ENCODE measurements at regions not wholly inside any gene's neighbourhood (a gene's known extent, or its start where the extent isn't known, plus 50 kb on each side); places are given as distances from the start of the nearest gene placed in this dataset.

DNA sequence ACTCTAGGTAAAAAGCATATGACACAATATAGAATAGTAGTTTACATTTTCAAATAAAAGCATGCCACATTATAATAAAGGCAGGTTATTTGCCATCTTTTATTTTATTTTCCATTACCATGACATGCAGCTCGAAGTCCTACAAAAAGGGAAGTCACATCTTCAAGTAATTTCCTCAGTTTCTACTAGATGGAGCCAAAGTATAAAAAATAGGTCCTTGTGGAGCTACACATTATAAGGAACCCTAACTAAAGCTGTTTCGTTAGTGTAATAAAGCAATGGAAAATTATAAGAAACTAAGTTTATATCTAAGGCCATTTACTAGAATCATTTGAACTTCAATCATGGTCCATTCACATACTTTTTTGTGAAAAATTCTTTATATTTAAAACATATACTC, 674.5 kb downstream of the KCNJ3 start:
- peak; percentile 10 for DNase-seq

DNA sequence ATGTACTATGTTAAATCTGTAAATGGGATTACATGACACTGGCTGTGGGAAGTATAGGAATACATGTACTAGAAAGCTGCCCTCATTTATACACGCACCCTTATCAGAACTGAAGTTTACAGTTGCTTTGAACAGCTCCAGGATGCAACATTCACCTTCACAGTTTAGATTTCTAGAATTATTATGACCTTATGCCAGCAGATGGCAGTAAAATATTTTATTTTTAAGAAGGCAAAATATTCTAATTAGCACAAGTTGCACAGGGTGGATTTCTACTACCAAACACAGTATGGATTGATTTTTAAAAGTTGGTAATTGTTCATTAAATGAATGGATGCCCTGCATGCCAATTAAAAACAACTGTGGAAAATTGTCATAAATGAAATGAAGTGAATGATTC, 670.4 kb downstream of the KCNJ3 start:
- no peak for DNase-seq

DNA sequence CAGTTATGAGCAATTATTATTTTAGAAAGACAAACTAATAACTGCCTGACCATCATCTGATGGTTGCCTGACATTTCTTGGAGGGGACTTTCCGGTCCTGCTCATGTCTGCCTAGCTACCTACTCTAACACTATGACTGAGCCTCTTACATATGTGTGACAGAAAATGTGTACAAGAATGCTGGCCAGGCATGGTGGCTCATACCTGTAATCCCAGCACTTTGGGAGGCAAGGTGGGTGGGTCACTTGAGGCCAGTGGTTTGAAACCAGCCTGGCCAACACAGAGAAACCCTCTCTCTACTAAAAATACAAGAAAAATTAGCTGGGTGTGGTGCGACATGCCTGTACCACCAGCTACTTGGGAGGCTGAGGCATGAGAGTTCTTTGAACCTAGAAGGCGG, 666.3 kb downstream of the KCNJ3 start:
- DNase-seq, result no peak

DNA sequence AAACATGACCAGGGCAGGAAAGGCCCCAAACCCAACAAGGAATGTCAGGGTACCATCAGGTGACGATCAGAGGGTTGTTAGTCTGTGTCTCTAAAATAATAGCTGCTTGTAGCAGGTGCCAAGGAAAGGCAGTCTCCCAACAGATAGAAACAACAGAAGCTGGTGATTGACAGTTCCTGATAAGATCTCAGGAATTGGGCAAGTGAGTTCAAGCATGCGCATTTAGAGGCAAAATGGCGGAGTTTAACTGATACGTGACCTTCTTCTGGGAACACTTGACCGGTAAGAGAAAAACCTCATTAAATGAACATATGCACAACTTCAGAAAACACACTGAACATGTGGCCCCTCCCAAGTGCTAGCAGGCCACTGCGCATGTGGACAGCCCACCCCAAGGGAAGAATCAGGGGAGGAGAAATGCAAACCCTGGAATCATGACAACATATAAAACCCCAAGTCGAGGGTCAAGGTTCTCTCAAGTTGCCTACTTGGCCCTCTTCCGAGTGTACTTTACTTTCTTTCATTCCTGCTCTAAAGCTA, 664.9 kb downstream of the KCNJ3 start:
- DNase-seq, result no peak

DNA sequence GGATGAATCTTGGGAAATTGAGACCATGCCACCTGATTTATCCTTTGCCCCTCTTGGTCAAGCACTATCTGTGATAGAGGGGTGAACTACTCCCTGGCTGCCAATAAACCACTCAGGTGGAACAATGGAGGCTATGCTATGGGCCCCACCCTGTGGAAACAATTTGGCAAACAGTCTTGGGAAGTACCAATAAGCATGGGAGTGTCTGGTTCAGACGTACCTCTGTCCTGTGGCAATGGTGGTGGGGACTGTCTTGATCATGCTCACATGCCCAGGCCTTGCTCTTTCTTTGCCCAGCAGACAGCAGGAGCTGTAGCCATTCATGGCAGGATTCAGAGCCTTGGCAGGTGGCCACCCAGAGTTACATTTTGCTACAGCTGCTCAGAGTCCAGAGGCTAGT, 658.7 kb downstream of the KCNJ3 start:
- DNase-seq, result no peak

DNA sequence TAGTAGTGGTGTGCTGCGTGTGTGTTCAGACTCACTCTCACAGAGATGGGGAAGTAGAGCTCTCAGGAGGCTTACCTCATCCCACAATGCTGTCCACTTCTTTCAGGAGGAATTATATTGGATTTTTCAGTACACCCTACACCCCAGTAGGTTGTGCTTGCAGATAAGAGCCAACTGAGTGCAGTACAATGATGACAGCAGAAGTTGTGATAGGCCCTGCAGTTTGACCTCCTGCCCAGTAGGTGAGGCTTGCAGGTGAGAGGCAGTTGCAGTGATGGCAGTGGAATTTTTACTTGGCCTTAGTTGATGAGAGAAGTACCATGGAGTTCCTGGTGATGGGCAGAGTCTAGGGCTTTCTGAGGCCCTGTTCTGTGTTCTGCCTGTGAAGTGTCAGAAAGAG, 657.8 kb downstream of the KCNJ3 start:
- DNase-seq, result no peak

DNA sequence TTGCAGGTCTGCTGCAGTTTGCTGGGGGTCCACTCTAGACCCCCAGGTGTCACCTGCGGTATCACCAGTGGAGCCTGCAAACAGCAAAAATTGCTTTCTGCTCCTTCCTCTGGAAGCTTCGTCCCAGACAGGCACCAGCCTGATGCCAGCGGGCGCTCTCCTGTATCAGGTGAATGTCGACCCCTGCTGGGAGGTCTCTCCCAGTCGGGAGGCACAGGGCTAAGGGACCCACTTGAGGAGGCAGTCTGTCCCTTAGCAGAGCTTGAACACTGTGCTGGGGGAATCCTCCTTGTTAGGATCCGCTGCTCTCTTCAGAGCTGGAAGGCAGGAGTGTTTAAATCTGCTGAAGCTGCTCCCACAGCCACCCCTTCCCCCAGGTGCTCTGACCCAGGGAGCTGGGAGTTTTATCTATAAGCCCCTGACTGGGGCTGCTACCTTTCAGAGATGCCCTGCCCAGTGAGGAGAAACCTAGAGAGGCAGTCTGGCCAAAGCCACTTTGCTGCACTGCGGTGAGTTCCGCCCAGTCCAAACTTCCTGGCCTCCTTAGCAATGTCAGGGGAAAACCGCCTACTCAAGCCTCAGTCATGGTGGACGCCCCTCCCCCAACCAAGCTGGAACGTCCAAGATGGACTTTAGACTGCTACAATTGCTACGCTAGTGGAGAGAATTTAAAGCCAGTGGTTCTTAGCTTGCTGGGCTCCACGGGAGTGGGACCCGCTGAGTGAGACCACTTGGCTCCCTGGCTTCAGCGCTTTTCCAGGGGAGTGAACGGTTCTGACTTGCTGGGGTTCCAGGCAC, 652.5 kb downstream of the KCNJ3 start:
- no peak for DNase-seq

DNA sequence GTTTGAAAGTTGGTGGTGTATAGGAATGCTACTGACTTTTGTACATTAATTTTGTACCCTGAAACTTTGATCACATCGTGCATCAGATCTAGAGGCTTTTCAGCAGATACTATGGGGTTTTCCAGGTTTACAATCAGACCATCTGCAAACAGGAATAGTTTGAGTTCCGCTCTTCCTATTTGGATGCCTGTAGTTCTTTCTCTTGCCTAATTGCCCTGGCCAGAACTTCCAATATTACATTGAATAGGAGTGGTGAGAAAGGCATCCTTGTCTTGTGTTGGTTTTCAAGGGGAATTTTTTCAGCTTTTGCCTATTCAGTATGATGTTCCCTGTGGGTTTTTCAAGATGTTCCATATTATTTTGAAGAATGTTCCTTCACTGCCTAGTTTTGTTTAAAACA, 633.5 kb downstream of the KCNJ3 start:
- DNase-seq, result no peak

DNA sequence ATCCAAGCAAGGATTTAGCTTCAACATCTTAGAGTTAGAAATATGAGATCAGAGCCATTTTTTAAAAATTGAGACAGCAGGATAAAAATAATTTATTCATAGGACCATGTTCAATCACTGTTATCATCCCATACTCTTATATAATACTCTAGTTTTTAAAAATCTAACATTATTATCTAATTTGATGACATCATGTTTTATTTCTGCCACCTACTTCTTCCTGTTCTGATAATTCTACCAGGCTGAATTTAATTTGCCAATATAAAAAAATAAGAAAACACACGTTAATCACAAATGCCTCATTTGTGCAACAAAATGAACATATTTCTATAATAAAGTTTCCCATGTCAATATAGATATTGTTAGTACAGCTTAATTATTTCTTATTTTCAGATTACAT, 621.7 kb downstream of the KCNJ3 start:
- DNase-seq, result no peak

DNA sequence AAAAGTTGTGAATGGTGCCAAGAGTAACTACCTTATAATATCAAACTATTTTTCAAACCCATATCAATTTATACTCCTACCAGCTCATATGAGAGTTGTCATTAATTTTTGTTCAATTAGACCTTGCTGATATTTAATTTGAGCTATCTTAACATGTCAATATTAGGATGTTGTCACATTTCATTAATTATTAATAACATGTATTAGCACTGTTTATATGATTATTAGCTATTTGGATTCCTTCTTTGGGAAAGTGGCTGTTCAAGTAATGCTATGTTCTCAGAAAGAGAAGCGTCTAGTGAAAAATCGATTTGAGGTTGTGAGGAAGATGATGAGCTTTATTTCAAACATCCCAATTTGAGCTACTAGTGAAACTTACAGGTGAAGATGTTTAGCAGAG, 620.2 kb downstream of the KCNJ3 start:
- DNase-seq, result no peak

DNA sequence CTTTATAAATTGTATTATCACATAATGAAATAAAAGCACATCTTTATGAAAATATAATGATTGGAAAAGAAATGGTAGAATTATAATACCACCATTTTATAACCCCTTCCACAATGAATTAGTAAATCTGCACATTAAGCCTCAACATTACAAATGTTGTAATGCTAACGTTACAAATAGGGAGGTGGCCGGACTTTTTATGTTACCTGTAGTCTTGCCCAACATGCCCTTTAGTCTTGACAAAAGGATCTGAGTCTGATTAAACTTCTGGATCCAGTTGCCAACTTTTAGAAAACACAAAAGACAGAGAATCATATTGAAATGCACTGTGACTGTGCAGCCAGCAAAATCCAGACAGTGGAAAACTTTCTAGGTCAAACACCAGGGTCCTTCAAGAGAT, 617.3 kb downstream of the KCNJ3 start:
- no peak for DNase-seq

DNA sequence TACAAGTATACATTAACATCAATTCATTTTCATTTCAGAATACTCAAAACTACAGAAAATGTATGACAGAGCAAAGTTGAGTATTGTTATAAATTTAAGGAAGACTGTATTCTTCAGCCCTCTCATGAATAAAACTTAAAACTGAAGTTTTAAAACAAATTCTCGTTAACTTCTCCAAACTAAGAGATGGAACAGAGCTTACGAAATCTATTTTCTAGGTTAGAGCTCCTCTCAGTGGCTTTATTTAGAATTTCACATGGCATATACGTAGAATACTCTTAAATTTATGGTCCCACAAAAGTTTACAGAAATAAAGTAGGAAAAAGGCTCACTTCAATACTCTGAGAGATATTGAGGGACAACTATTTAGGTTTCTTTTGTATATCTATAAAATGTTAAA, 612.1 kb downstream of the KCNJ3 start:
- DNase-seq, result no peak

DNA sequence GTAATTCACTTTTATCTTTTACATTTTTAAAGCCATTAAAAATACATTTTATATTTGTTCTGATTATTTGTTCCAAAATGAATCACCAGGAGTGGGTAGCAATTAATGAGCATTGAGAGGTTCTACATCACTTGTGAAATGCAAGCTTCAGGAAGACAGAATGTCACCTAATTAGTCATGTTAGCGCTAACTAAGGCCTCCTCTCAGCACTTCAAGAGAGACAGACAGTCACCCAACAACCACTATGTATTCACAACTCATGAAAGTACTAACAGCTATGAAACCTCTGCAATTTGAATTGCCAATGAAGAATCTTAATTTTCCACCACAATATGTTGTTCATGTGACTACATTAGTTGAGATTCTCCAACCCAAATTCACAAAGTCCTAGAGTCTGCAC, 611.0 kb downstream of the KCNJ3 start:
- DNase-seq, result peak; percentile 20

DNA sequence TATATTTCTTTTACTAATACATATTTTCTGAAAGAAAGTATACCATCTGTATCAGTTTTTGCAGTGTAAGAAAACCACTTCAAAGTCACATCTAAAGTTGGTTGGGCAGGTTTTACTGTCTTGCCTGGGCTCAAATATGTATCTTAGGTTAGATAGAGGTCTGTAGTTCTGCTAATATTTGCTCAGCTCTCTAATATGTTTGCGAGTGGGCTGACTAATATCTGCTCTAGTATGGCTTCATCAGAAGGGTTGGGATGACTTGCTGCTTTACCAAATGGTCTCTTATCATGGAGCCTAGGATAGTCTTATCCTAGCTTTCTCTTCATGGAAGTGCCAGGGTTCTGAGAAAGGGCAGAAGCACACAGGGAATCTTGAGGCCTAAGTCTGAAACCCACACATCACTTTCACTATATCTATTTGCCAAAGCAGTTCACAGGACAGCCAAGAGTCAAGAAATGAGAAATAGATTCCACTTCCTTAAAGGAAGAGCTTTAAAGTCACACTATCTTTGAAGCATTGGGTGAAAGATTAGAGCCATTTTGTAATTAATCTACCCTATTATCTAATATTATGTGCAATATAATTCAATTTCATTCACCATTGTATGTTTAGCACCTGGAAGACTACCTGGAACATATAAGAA, 610.0 kb downstream of the KCNJ3 start:
- DNase-seq, result no peak

DNA sequence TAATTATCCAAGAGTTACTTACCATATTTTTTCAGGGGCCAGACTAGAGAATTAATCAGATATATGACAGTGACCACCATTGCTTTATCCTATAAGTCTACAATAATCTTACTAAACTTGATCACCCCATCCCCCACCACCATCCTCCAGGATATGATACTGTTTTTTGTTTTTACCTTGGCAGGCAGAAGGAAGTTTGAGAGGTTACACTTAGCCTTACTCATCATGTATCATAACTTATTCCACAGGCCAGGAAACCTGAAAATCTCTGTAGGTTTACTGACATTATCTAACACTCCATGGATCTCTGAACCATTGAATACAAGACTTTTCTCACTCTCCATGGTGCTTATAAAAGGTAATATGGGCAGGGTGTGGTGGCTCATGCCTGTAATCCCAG, 602.7 kb downstream of the KCNJ3 start:
- DNase-seq, result no peak

DNA sequence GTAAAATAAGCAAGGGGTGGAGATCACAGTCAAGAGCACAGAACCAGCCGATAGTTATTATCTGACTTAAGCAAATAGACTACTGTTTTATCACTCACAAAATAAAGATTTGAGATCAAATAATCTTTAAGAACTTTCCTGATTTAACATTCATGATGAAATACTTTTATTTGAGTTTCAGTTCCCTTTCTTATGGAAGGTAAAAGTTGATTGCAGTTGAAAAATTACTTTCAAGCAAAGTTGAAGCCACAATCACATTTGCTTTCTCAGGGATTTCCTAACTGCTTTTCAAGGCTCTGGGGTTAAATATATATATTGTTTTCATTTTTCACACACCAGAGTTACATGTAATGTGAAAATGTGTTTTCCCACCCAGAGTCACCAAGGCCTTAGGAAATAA, 599.5 kb downstream of the KCNJ3 start:
- no peak for DNase-seq

DNA sequence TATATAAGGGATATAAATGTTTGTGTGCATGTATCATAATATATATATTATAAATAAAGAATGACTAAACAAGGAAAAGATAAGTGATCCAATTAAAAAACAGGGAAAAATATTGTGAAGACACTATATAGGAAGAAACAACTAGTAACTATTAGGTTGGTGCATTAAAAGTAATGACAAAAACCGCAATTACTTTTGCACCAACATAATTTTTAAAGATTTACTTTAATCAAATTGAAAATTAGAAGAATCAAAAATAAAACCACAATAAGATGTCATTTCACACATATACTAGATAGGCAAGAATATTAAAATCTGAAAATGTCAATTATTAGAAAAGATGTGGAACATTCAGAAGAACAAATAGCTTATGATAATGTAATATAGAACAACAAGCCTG, 595.9 kb downstream of the KCNJ3 start:
- no peak for DNase-seq

DNA sequence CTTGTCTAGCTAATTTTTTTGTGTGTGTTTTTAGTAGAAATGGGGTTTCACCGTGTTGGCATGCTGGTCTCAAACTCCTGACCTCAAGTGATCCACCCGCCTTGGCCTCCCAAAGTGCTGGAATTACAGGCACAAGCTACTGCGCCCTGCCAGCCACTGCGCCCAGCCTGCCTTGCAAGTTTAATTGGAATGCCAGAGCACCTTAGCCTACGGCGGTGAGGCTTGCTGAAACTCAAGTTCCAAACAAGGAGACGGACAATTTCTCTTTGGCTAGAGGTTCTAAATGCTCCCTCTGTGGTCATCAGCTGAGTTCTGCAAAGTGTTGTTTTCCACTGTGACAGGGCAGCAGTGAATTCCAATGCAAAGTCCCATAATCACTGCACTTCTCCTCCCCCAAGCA, 583.4 kb downstream of the KCNJ3 start:
- no peak for DNase-seq

DNA sequence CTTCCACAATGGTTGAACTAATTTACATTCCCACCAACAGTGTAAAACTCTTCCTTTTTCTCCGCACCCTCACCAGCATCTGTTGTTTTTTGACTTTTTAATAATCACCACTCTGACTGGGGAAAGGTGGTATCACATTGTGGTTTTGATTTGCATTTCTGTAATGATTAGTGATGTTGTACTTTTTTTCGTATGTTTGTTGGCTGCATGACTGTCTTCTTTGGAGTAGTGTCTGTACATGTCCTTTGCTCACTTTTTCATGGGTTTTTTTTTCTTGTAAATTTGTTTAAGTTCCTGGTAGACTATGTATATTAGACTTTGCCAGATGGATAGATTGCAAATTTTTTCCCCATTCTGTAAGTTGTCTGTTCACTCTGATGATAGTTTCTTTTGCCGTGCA, 574.8 kb downstream of the KCNJ3 start:
- no peak for DNase-seq

DNA sequence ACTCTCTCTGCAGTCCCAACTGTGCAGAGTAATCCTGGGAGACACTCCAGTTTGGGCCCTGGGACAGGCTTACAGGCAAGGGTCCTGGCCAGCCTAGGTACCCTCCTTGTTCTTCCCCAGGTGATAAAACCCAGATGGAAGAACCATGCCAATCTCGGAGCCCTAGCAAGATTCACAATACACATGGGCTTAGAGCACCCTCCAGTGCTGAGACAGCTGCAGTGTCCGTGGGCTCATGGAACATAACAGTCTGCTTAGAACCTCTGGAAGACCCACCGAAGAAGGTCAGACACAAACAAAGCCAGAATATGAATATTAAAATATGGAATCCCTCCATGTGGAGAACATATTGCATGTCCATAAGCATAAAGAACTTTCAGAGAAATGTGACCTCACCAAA, 568.1 kb downstream of the KCNJ3 start:
- no peak for DNase-seq

DNA sequence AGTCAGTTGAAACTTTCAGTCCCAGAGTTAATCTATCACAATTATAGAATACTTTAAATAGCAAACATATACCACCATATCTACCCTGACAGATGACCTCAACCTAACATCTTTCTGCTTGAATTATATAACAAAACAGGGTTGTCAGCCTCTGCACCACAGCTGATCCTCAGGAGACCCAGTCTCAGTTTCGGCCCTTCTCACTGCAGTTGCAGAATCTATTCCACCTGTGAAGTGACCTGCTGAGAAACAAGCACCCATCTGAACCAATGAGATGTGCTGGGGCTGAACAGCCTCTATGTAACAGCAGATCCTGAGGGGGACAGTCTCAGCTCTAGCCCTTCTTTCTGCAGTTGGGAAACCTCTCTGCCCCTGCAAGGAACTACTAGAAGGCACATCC, 567.6 kb downstream of the KCNJ3 start:
- DNase-seq, result no peak

DNA sequence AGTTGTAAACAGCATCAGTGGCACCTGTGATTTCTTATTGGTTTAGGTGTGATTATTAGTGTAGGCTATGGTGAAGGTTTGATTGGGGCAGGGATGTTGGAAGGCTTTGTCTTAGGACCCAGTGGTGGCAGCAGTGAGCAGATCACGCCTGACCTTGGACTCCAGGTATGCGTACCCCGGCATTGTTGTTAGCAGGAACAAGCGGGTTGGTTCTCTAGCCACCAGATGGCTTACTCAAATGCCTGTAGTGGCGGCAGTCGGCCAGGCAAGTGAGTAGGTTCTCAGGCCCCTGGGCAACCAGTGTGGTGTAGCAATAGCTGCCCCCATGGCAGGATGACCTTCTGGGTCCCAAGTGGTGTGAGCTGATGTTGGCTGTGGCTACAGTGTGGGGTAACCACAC, 558.3 kb downstream of the KCNJ3 start:
- DNase-seq, result no peak

DNA sequence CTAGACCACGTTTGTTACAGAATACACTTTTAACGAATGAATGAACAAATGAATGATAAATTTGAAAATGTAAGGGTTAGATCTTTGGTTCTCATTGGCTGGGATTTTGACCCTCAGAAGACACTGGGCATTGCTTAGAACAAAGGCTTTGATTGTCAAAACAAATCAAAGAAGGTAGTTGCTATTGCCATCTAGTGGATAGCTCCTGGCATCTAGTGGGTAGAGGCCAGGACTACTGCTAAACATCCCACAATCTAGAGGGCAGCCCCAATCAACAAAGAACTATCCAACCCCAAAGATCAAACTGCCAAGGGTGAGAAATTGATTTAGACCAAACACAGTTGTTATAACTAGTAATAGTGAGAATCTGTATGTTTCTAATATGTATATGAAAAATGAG, 552.3 kb downstream of the KCNJ3 start:
- DNase-seq, result no peak

DNA sequence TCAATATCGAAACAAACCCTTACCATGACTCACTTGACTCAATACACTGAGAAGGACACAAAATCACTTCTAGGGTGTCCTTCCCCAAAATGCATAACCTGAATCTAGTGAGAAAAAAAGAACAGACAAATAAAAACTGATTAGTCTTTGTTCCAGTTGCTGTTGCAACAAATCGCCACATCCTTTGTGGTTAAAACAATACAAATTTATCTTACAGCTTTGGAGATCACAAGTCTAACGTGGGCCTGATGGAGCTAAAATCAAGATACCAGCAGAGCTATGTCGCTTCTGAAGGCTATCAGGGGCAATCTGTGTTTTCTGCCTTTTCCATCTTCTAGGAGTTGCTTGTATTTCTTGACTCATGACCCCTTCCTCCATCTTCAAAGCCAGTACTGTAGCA, 541.7 kb downstream of the KCNJ3 start:
- no peak for DNase-seq

DNA sequence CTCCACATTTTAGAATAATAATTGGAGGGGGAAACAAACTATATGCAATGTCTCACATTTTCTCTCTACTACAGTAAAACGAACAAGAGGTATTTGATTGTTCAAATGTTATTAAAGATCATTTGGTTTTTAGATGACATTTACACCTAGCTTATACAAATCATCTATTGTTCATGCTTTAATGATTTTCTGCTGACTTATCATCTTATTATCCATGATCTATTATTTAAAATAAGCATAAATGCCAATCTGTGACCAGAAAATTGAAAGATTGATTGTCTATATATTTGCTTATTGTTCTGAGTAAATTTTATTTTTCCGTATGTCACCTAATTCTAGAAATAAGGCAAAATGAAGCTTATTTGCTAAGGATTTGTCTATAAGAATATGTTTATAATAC, 537.2 kb downstream of the KCNJ3 start:
- DNase-seq, result no peak

Measured in NCI-H524 treated with DMSO at 0.1 percent for 48 hours (cell line).